Smooth muscle cell (in vitro differentiated cells): ENCODE measurements at regions not wholly inside any gene's neighbourhood (a gene's known extent, or its start where the extent isn't known, plus 50 kb on each side); places are given as distances from the start of the nearest gene placed in this dataset.

Experiments
- DNase-seq: peaks from one replicate; lab custom pipeline; 2025; ENCODE audit not compliant: unreplicated experiment; lab: John Stamatoyannopoulos, UW
- H2AFZ ChIP-seq: fragments of 200-600 bp; sonication (generic); 2 replicates; pipeline ENCODE4 v1.6.0; 2016; ENCODE audit warnings: antibody characterized with exemption, low read depth, mild to moderate bottlenecking
- H3F3A ChIP-seq: fragments of 200-600 bp; sonication (generic); 2 replicates; pipeline ENCODE4 v1.6.0; 2017; ENCODE audit warnings: antibody characterized with exemption, low read depth
- H3K27ac ChIP-seq: fragments of 200-600 bp; sonication (generic); 2 replicates; pipeline ENCODE4 v1.5.1; 2016; ENCODE audit warnings: low read depth, mild to moderate bottlenecking
- H3K27me3 ChIP-seq: fragments of 200-600 bp; sonication (generic); 2 replicates; pipeline ENCODE4 v1.6.1; 2016; ENCODE audit warnings: low read depth, mild to moderate bottlenecking
- H3K36me3 ChIP-seq: fragments of 200-600 bp; sonication (generic); 2 replicates; pipeline ENCODE4 v1.5.1; 2016; ENCODE audit warnings: low read depth
- H3K4me1 ChIP-seq: fragments of 200-600 bp; sonication (generic); 2 replicates; pipeline ENCODE4 v1.5.1; 2016; ENCODE audit warnings: low read depth
- H3K4me2 ChIP-seq: fragments of 200-600 bp; sonication (generic); 2 replicates; pipeline ENCODE4 v1.6.0; 2016; ENCODE audit warnings: mild to moderate bottlenecking
- H3K4me3 ChIP-seq: fragments of 200-600 bp; sonication (generic); 2 replicates; pipeline ENCODE4 v1.5.1; 2016; ENCODE audit warnings: mild to moderate bottlenecking
- H3K79me2 ChIP-seq: fragments of 200-600 bp; sonication (generic); 2 replicates; pipeline ENCODE4 v1.6.0; 2016; ENCODE audit warnings: low read depth, mild to moderate bottlenecking
- H3K9ac ChIP-seq: fragments of 200-600 bp; sonication (generic); 2 replicates; pipeline ENCODE4 v1.6.0; 2016; ENCODE audit warnings: low read depth
- H3K9me3 ChIP-seq: fragments of 200-600 bp; sonication (generic); replicated peaks from 2 replicates; pipeline ENCODE4 v1.5.1; 2016; ENCODE audit warnings: low read depth
- H4K20me1 ChIP-seq: fragments of 200-600 bp; sonication (generic); 2 replicates; pipeline ENCODE4 v1.6.0; 2016; ENCODE audit warnings: low read depth
- WGBS: methylation state at CpG from one replicate; pipeline ENCODE4 v1.1.7; 2016; ENCODE audit warnings: low lambda C conversion rate; 5-methylcytosine and 5-hydroxymethylcytosine counted together
- TF ChIP-seq, protein P1 (sequence below): fragments of 200-600 bp; sonication (generic); IDR thresholded peaks from 2 replicates; pipeline ENCODE4 v1.5.1; 2017; ENCODE audit warnings: borderline replicate concordance, mild to moderate bottlenecking, antibody characterized with exemption; ENCODE audit not compliant: insufficient read depth, poor library complexity, severe bottlenecking

DNA sequence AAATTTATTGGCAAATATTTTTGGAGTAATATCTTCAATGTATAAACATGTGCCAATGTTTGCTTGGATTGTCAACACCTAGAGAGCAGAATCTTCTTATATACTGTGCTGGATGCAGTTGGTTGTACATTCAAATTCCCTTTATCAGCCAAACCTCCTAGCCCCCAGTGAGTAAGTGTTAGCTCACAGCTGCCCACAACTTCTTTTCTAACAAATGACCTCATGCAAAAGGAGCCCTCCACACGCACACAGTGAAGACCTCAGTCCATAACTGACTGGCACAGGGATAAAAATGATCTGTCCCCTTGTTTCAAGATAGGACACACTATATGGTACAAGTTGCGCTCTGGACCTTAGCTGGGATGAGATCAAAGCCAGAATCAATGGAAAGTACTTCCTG lies 458.0 kb upstream of the NWD2 start:
- Histone ChIP-seq H3K4me1 (no peaks in the 10 kb centered on the region), H3K79me2 (no peaks in the 10 kb centered on the region), H3K27ac (no peak overlapping the region), H3K27me3 (no peaks in the 10 kb centered on the region), H3F3A (no peaks in the 10 kb centered on the region), H3K36me3 (no peaks in the 10 kb centered on the region), H3K4me2 (no peak overlapping the region), H3K9ac (no peak overlapping the region), H3K9me3 (no peaks in the 10 kb centered on the region), H3K4me3 (no peak overlapping the region), H2AFZ (no peak overlapping the region), H4K20me1 (no peaks in the 10 kb centered on the region)
- DNase-seq: no peak
- WGBS: 44% methylated on average over 2 of the region's 2 CpGs
- TF ChIP-seq, protein P1, sequence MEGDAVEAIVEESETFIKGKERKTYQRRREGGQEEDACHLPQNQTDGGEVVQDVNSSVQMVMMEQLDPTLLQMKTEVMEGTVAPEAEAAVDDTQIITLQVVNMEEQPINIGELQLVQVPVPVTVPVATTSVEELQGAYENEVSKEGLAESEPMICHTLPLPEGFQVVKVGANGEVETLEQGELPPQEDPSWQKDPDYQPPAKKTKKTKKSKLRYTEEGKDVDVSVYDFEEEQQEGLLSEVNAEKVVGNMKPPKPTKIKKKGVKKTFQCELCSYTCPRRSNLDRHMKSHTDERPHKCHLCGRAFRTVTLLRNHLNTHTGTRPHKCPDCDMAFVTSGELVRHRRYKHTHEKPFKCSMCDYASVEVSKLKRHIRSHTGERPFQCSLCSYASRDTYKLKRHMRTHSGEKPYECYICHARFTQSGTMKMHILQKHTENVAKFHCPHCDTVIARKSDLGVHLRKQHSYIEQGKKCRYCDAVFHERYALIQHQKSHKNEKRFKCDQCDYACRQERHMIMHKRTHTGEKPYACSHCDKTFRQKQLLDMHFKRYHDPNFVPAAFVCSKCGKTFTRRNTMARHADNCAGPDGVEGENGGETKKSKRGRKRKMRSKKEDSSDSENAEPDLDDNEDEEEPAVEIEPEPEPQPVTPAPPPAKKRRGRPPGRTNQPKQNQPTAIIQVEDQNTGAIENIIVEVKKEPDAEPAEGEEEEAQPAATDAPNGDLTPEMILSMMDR: no peak

GRCh38 chr4:36794716-36795115 lies 449.8 kb upstream of the NWD2 start:
- WGBS: 87% methylated on average over 1 of the region's 1 CpG

DNA sequence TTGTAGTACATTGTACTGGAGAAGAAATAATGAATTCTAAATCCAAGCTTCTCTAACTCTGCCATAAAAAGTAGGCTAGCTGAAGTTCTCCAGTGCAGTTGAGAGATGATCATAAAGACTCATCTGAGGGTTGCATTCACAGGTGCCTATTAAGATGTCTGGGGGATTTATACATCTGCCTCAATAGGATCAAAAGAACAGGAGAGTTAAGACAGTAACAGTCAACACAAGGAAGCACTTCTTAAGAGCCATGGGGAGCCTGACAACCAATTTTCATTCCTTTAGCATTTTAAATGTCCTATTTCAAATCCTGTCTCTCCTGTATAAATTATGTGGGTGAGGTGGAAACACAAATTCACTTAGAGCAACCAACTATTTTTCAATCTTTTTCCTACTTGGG lies 432.4 kb upstream of the NWD2 start:
- Histone ChIP-seq H2AFZ (no peak overlapping the region), H3K4me2 (no peak overlapping the region), H4K20me1 (no peaks in the 10 kb centered on the region), H3K27me3 (no peaks in the 10 kb centered on the region), H3K9ac (no peak overlapping the region), H3K36me3 (no peaks in the 10 kb centered on the region), H3K4me1 (no peaks in the 10 kb centered on the region), H3F3A (no peaks in the 10 kb centered on the region), H3K79me2 (no peaks in the 10 kb centered on the region), H3K4me3 (no peak overlapping the region), H3K27ac (no peak overlapping the region), H3K9me3 (no peaks in the 10 kb centered on the region)
- DNase-seq: no peak
- TF ChIP-seq, protein P1: no peak

More at GRCh38 chr4:36794716-36795115, 449.8 kb upstream of the NWD2 start:
- H2AFZ ChIP-seq: no peak overlapping the region
- H3K9me3 ChIP-seq: no peaks in the 10 kb centered on the region
- no peak overlapping the region for H3K9ac ChIP-seq
- no peaks in the 10 kb centered on the region for H3K4me1 ChIP-seq
- H3K4me3 ChIP-seq: no peak overlapping the region
- no peaks in the 10 kb centered on the region for H3K27me3 ChIP-seq
- H3K36me3 ChIP-seq: no peaks in the 10 kb centered on the region
- DNase-seq: no peak
- H3F3A ChIP-seq: no peaks in the 10 kb centered on the region
- TF ChIP-seq, protein P1: no peak
- H3K4me2 ChIP-seq: no peak overlapping the region
- no peaks in the 10 kb centered on the region for H3K79me2 ChIP-seq
- H4K20me1 ChIP-seq: no peaks in the 10 kb centered on the region
- H3K27ac ChIP-seq: no peak overlapping the region

DNA sequence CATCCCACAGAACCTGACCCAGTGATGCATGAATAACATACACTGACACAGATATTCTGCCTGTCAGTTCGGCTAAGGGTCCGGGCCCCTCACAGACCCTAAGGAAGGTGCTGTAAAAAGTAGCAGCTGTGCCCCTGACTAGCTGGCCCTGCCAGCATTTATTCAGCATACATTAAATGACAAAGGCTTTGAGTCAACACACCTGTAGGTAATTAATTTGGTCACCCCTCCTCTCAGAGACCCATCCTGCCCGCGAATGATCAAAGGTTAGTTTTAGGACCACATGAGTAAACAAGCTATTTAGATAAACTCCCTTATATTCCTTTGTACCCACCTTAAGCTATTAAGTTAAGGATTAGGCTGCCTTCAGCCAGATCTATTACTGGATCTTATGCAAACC lies 429.0 kb upstream of the NWD2 start:
- 83% methylated on average over 4 of the region's 4 CpGs for WGBS
- no peaks in the 10 kb centered on the region for H3K36me3 ChIP-seq
- no peak overlapping the region for H3K9ac ChIP-seq
- no peak overlapping the region for H3K4me3 ChIP-seq
- no peak overlapping the region for H3K4me2 ChIP-seq
- TF ChIP-seq, protein P1: no peak
- no peaks in the 10 kb centered on the region for H4K20me1 ChIP-seq
- no peak overlapping the region for H3K27ac ChIP-seq
- DNase-seq: no peak
- H3K9me3 ChIP-seq: no peaks in the 10 kb centered on the region
- no peaks in the 10 kb centered on the region for H3K4me1 ChIP-seq
- H3K79me2 ChIP-seq: no peaks in the 10 kb centered on the region
- no peaks in the 10 kb centered on the region for H3K27me3 ChIP-seq
- H2AFZ ChIP-seq: no peak overlapping the region
- no peaks in the 10 kb centered on the region for H3F3A ChIP-seq
